ENCODE measurements at regions not wholly inside any gene's neighbourhood (a gene's known extent, or its start where the extent isn't known, plus 50 kb on each side); places are given as distances from the start of the nearest gene placed in this dataset.
"Not testable (repeated sequence)": the region's sequence is repeated elsewhere in the genome, so short reads cannot be mapped to it uniquely, and the experiment has no call there.

GRCh38 chr1:53399370-53400133 lies 59.6 kb upstream of the DMRTB1 start:
- not testable (repeated sequence) for DNase-seq

- DNase-seq = no peak
Observed at GRCh38 chr1:53400761-53401674, 58.2 kb upstream of the DMRTB1 start.

GRCh38 chr1:53401813-53402745 lies 57.1 kb upstream of the DMRTB1 start:
- DNase-seq = no peak

GRCh38 chr1:53402891-53403655 lies 56.1 kb upstream of the DMRTB1 start:
- DNase-seq = no peak

GRCh38 chr1:53405737-53406136 lies 53.5 kb upstream of the DMRTB1 start:
- no peak for DNase-seq

GRCh38 chr1:53406551-53407235 lies 52.5 kb upstream of the DMRTB1 start:
- no peak for DNase-seq

GRCh38 chr1:53408013-53408754 lies 51.0 kb upstream of the DMRTB1 start:
- DNase-seq = no peak

GRCh38 chr1:53408755-53409129 lies 50.5 kb upstream of the DMRTB1 start:
- no peak for DNase-seq

GRCh38 chr1:53409233-53409632 lies 50.0 kb upstream of the DMRTB1 start:
- DNase-seq = no peak
